Smooth muscle cell (in vitro differentiated cells): ENCODE measurements at regions not wholly inside any gene's neighbourhood (a gene's known extent, or its start where the extent isn't known, plus 50 kb on each side); places are given as distances from the start of the nearest gene placed in this dataset.

Experiments used
- DNase-seq: peaks from one replicate; lab custom pipeline; 2025; ENCODE audit not compliant: unreplicated experiment; lab: John Stamatoyannopoulos, UW
- H2AFZ ChIP-seq: fragments of 200-600 bp; sonication (generic); 2 replicates; pipeline ENCODE4 v1.6.0; 2016; ENCODE audit warnings: antibody characterized with exemption, low read depth, mild to moderate bottlenecking
- H3F3A ChIP-seq: fragments of 200-600 bp; sonication (generic); 2 replicates; pipeline ENCODE4 v1.6.0; 2017; ENCODE audit warnings: antibody characterized with exemption, low read depth
- H3K27ac ChIP-seq: fragments of 200-600 bp; sonication (generic); 2 replicates; pipeline ENCODE4 v1.5.1; 2016; ENCODE audit warnings: low read depth, mild to moderate bottlenecking
- H3K27me3 ChIP-seq: fragments of 200-600 bp; sonication (generic); 2 replicates; pipeline ENCODE4 v1.6.1; 2016; ENCODE audit warnings: low read depth, mild to moderate bottlenecking
- H3K36me3 ChIP-seq: fragments of 200-600 bp; sonication (generic); 2 replicates; pipeline ENCODE4 v1.5.1; 2016; ENCODE audit warnings: low read depth
- H3K4me1 ChIP-seq: fragments of 200-600 bp; sonication (generic); 2 replicates; pipeline ENCODE4 v1.5.1; 2016; ENCODE audit warnings: low read depth
- H3K4me2 ChIP-seq: fragments of 200-600 bp; sonication (generic); 2 replicates; pipeline ENCODE4 v1.6.0; 2016; ENCODE audit warnings: mild to moderate bottlenecking
- H3K4me3 ChIP-seq: fragments of 200-600 bp; sonication (generic); 2 replicates; pipeline ENCODE4 v1.5.1; 2016; ENCODE audit warnings: mild to moderate bottlenecking
- H3K79me2 ChIP-seq: fragments of 200-600 bp; sonication (generic); 2 replicates; pipeline ENCODE4 v1.6.0; 2016; ENCODE audit warnings: low read depth, mild to moderate bottlenecking
- H3K9ac ChIP-seq: fragments of 200-600 bp; sonication (generic); 2 replicates; pipeline ENCODE4 v1.6.0; 2016; ENCODE audit warnings: low read depth
- H3K9me3 ChIP-seq: fragments of 200-600 bp; sonication (generic); replicated peaks from 2 replicates; pipeline ENCODE4 v1.5.1; 2016; ENCODE audit warnings: low read depth
- H4K20me1 ChIP-seq: fragments of 200-600 bp; sonication (generic); 2 replicates; pipeline ENCODE4 v1.6.0; 2016; ENCODE audit warnings: low read depth
- CTCF ChIP-seq: fragments of 200-600 bp; sonication (generic); IDR thresholded peaks from 2 replicates; pipeline ENCODE4 v1.5.1; 2017; ENCODE audit warnings: borderline replicate concordance, mild to moderate bottlenecking, antibody characterized with exemption; ENCODE audit not compliant: insufficient read depth, poor library complexity, severe bottlenecking
- WGBS: methylation state at CpG from one replicate; pipeline ENCODE4 v1.1.7; 2016; ENCODE audit warnings: low lambda C conversion rate; 5-methylcytosine and 5-hydroxymethylcytosine counted together

- Histone ChIP-seq H3K9me3 (no peaks in the 10 kb centered on the region), H3K27ac (no peak overlapping the region), H3K4me1 (no peaks in the 10 kb centered on the region), H3F3A (no peaks in the 10 kb centered on the region), H4K20me1 (no peaks in the 10 kb centered on the region), H3K27me3 (no peaks in the 10 kb centered on the region), H3K36me3 (no peaks in the 10 kb centered on the region), H3K4me3 (no peak overlapping the region), H3K79me2 (no peaks in the 10 kb centered on the region), H3K4me2 (no peak overlapping the region), H2AFZ (no peak overlapping the region), H3K9ac (no peak overlapping the region)
- DNase-seq: no peak
- TF ChIP-seq CTCF: no peak
- 89% methylated on average over 1 of the region's 1 CpG for WGBS
These were observed 213.7 kb downstream of the HTR1B start for GRCh38 chr6:77249560-77249959.

- Histone ChIP-seq H3K4me3 (no peak overlapping the region), H4K20me1 (no peaks in the 10 kb centered on the region), H3K27me3 (no peaks in the 10 kb centered on the region), H3K9ac (no peak overlapping the region), H3K27ac (no peak overlapping the region), H2AFZ (no peak overlapping the region), H3K36me3 (no peaks in the 10 kb centered on the region), H3F3A (no peaks in the 10 kb centered on the region), H3K79me2 (no peaks in the 10 kb centered on the region), H3K4me2 (no peak overlapping the region), H3K9me3 (no peaks in the 10 kb centered on the region), H3K4me1 (no peaks in the 10 kb centered on the region)
- TF ChIP-seq CTCF: no peak
- DNase-seq: no peak
- 60% methylated on average over 2 of the region's 2 CpGs for WGBS
These were observed 218.3 kb downstream of the HTR1B start for GRCh38 chr6:77245026-77245425.

GRCh38 chr6:77231438-77232305 lies 231.6 kb downstream of the HTR1B start:
- Histone ChIP-seq H3K27me3 (no peaks in the 10 kb centered on the region), H3F3A (no peaks in the 10 kb centered on the region), H3K79me2 (no peaks in the 10 kb centered on the region), H3K27ac (no peak overlapping the region), H3K4me3 (no peak overlapping the region), H4K20me1 (no peaks in the 10 kb centered on the region), H3K9me3 (no peaks in the 10 kb centered on the region), H3K36me3 (no peaks in the 10 kb centered on the region), H3K4me1 (peaks cover 19% of the 10 kb centered on the region), H2AFZ (no peak overlapping the region), H3K4me2 (peak overlapping the region; percentile 16), H3K9ac (no peak overlapping the region)
- no peak for TF ChIP-seq CTCF
- DNase-seq: no peak
- 71% methylated on average over 1 of the region's 1 CpG for WGBS

- no peak for TF ChIP-seq CTCF
- H3F3A ChIP-seq: no peaks in the 10 kb centered on the region
- no peaks in the 10 kb centered on the region for H3K79me2 ChIP-seq
- no peak overlapping the region for H3K4me3 ChIP-seq
- H4K20me1 ChIP-seq: no peaks in the 10 kb centered on the region
- no peaks in the 10 kb centered on the region for H3K27me3 ChIP-seq
- no peak for DNase-seq
- H3K4me2 ChIP-seq: no peak overlapping the region
- H3K4me1 ChIP-seq: peaks cover 19% of the 10 kb centered on the region
- no peak overlapping the region for H2AFZ ChIP-seq
- H3K9me3 ChIP-seq: no peaks in the 10 kb centered on the region
- H3K27ac ChIP-seq: no peak overlapping the region
- H3K36me3 ChIP-seq: no peaks in the 10 kb centered on the region
- no peak overlapping the region for H3K9ac ChIP-seq
These were observed 235.0 kb downstream of the HTR1B start for GRCh38 chr6:77228279-77228678.
